BJ (cell line): ENCODE measurements at regions not wholly inside any gene's neighbourhood (a gene's known extent, or its start where the extent isn't known, plus 50 kb on each side); places are given as distances from the start of the nearest gene placed in this dataset.

Source experiments
- CTCF ChIA-PET: fragments of 350-600 bp; formaldehyde crosslinking; extraction: SDS; loops from one replicate; lab custom pipeline; 2021; ENCODE audit warnings: antibody characterized with exemption, inconsistent platforms; lab: Yijun Ruan, JAX
- POLR2A ChIA-PET: fragments of 300-600 bp; sonication (Branson Sonifier 250); formaldehyde crosslinking; extraction: SDS; loops from one replicate; lab custom pipeline; 2021; ENCODE audit warnings: antibody characterized with exemption; lab: Charles Lee
- DNase-seq: peaks from one replicate; pipeline ENCODE4 v3.0.0-alpha.2; 2011; ENCODE audit warnings: low read depth
- H3K27me3 ChIP-seq: 2 replicates; pipeline ENCODE4 v1.6.0; 2011; ENCODE audit warnings: low read length; ENCODE audit not compliant: control insufficient read depth, insufficient read depth
- H3K36me3 ChIP-seq: 2 replicates; pipeline ENCODE4 v1.5.1; 2011; ENCODE audit warnings: low read length; ENCODE audit not compliant: control insufficient read depth, insufficient read depth
- H3K4me3 ChIP-seq: 2 replicates; pipeline ENCODE4 v1.5.1; 2011; ENCODE audit warnings: low read depth, mild to moderate bottlenecking, control low read depth, low read length
- CTCF ChIP-seq: IDR thresholded peaks from 2 replicates; pipeline ENCODE4 v1.5.1; 2011; ENCODE audit warnings: low read depth, mild to moderate bottlenecking, control low read depth, inconsistent platforms, low read length, moderate library complexity; ENCODE audit not compliant: insufficient read depth

- DNase-seq: no peak
- Histone ChIP-seq H3K36me3 (no peaks in the 10 kb centered on the region), H3K27me3 (no peaks in the 10 kb centered on the region), H3K4me3 (no peak overlapping the region)
- ChIA-PET POLR2A (no interaction called here), CTCF (interaction anchor here (3.0 kb wide), 1 partner anchor 1210 kb away, joined by 26 read pairs; no protein-coding TSS in a partner anchor)
- TF ChIP-seq CTCF: no peak
These were observed 222.3 kb upstream of the TPRG1 start for GRCh38 chr3:188949456-188949855.

- no peaks in the 10 kb centered on the region for H3K27me3 ChIP-seq
- no peaks in the 10 kb centered on the region for H3K36me3 ChIP-seq
- DNase-seq: no peak
- POLR2A ChIA-PET: no interaction called here
- CTCF ChIA-PET: interaction anchor here (1.2 to 1.6 kb wide), 2 partner anchors 1209 to 1212 kb away, joined by 3 to 9 read pairs; no protein-coding TSS in a partner anchor
- TF ChIP-seq CTCF: no peak
- no peak overlapping the region for H3K4me3 ChIP-seq
These were observed 221.8 kb upstream of the TPRG1 start for GRCh38 chr3:188949996-188950395.

- peak; percentile 85 for DNase-seq
- no peaks in the 10 kb centered on the region for H3K27me3 ChIP-seq
- CTCF ChIA-PET: interaction anchor here (0.6 to 7.4 kb wide), 8 partner anchors 24 to 1213 kb away, joined by 3 to 91 read pairs (median 4); partner anchors contain the start of gene BCL6
- POLR2A ChIA-PET: no interaction called here
- H3K36me3 ChIP-seq: no peaks in the 10 kb centered on the region
- H3K4me3 ChIP-seq: no peak overlapping the region
- TF ChIP-seq CTCF: no peak
These were observed 220.8 kb upstream of the TPRG1 start for GRCh38 chr3:188950832-188951489.

GRCh38 chr3:188951734-188952133 lies 220.0 kb upstream of the TPRG1 start:
- TF ChIP-seq CTCF: no peak
- Histone ChIP-seq H3K36me3 (no peaks in the 10 kb centered on the region), H3K4me3 (no peak overlapping the region), H3K27me3 (no peaks in the 10 kb centered on the region)
- POLR2A ChIA-PET: interaction anchor here (0.5 kb wide), 1 partner anchor 349 kb away, joined by 9 read pairs; no protein-coding TSS in a partner anchor
- CTCF ChIA-PET: interaction anchor here (1.7 to 10.4 kb wide), 3 partner anchors 1191 to 1213 kb away, joined by 4 to 250 read pairs (median 91); partner anchors contain the start of gene BCL6
- no peak for DNase-seq

- no peaks in the 10 kb centered on the region for H3K27me3 ChIP-seq
- DNase-seq: no peak
- peak; percentile 97 for TF ChIP-seq CTCF
- ChIA-PET CTCF (interaction anchor here (0.6 to 10.4 kb wide), 61 partner anchors 8 to 1276 kb away, joined by 3 to 250 read pairs (median 4); partner anchors contain the start of gene BCL6), POLR2A (interaction anchor here (0.6 to 0.9 kb wide), 2 partner anchors 360 to 800 kb away, joined by 3 to 4 read pairs; no protein-coding TSS in a partner anchor)
- no peak overlapping the region for H3K4me3 ChIP-seq
- no peaks in the 10 kb centered on the region for H3K36me3 ChIP-seq
These were observed 217.1 kb upstream of the TPRG1 start for GRCh38 chr3:188954590-188955208.
